HL-60 (cell line): ENCODE measurements at regions not wholly inside any gene's neighbourhood (a gene's known extent, or its start where the extent isn't known, plus 50 kb on each side); places are given as distances from the start of the nearest gene placed in this dataset.

Source experiments
- DNase-seq, 2 experiments: peaks; one replicate each; pipeline ENCODE4 v3.0.0-alpha.2; 2010 to 2020; ENCODE audit warnings: low read depth in 1 of 2, low spot score in 1 of 2
- H3K27ac ChIP-seq: fragments of 250-450 bp; sonication (Bioruptor Pico); replicated peaks from 2 replicates; pipeline ENCODE4 v1.5.1; 2020; ENCODE audit warnings: mild to moderate bottlenecking, moderate library complexity
- H3K27me3 ChIP-seq: fragments of 250-450 bp; sonication (Bioruptor Pico); 2 replicates; pipeline ENCODE4 v1.5.1; 2021; ENCODE audit warnings: mild to moderate bottlenecking, moderate library complexity; ENCODE audit not compliant: insufficient read depth, poor library complexity, severe bottlenecking
- H3K4me3 ChIP-seq: replicated peaks from 2 replicates; pipeline ENCODE4 v1.5.1; 2011; ENCODE audit warnings: mild to moderate bottlenecking, control low read depth, low read length; ENCODE audit not compliant: insufficient read depth
- CTCF ChIP-seq: IDR thresholded peaks from one replicate; pipeline ENCODE4 v1.5.1; 2011; ENCODE audit warnings: low read length, control low read depth, inconsistent platforms; ENCODE audit not compliant: insufficient read depth
- GABPA ChIP-seq: IDR thresholded peaks from 2 replicates; pipeline ENCODE4 v1.6.1; 2012; ENCODE audit warnings: low read depth
- POLR2AphosphoS5 ChIP-seq: IDR thresholded peaks from 2 replicates; pipeline ENCODE4 v1.6.1; 2012; ENCODE audit warnings: low read depth
- REST ChIP-seq: IDR thresholded peaks from 2 replicates; pipeline ENCODE4 v1.6.1; 2012; ENCODE audit warnings: low read depth; ENCODE audit not compliant: insufficient replicate concordance
- SPI1 ChIP-seq: IDR thresholded peaks from 2 replicates; pipeline ENCODE4 v1.6.1; 2012; ENCODE audit warnings: low read depth, mild to moderate bottlenecking, borderline replicate concordance

- no peak for DNase-seq
- no peak for TF ChIP-seq POLR2AphosphoS5
- no peak for TF ChIP-seq SPI1
- TF ChIP-seq GABPA = no peak
- no peak for TF ChIP-seq REST
- TF ChIP-seq CTCF = no peak
- peaks cover 9% of the 10 kb centered on the region for H3K27me3 ChIP-seq
These were observed 145.1 kb downstream of the MRM1 start for GRCh38 chr17:36746381-36747053.

GRCh38 chr17:36747861-36748260 is 146.5 kb downstream of the MRM1 start:
- Histone ChIP-seq H3K4me3 (no peak overlapping the region), H3K27ac (no peak overlapping the region), H3K27me3 (peaks cover 9% of the 10 kb centered on the region)
- TF ChIP-seq SPI1 = no peak
- no peak for DNase-seq

More at GRCh38 chr17:36746381-36747053, 145.1 kb downstream of the MRM1 start:
- no peak overlapping the region for H3K4me3 ChIP-seq
- H3K27ac ChIP-seq = no peak overlapping the region

- Histone ChIP-seq H3K27ac (no peak overlapping the region), H3K4me3 (no peak overlapping the region), H3K27me3 (peaks cover 9% of the 10 kb centered on the region)
- no peak for TF ChIP-seq REST
- DNase-seq = no peak
These were observed 146.9 kb downstream of the MRM1 start for GRCh38 chr17:36748272-36748671.

GRCh38 chr17:36749493-36749892 is 148.1 kb downstream of the MRM1 start:
- H3K27ac ChIP-seq = no peak overlapping the region
- TF ChIP-seq REST (no peak), POLR2AphosphoS5 (no peak), SPI1 (no peak), CTCF (no peak), GABPA (no peak)
- peaks cover 3% of the 10 kb centered on the region for H3K27me3 ChIP-seq
- DNase-seq = no peak
- no peak overlapping the region for H3K4me3 ChIP-seq
